Activated naive CD8-positive, alpha-beta T cell treated with anti-CD3 and anti-CD28 coated beads, Interleukin-2, amount 10 ng/mL, durations not matched to agents 7 days and 5 days (primary cell): ENCODE measurements at regions not wholly inside any gene's neighbourhood (a gene's known extent, or its start where the extent isn't known, plus 50 kb on each side); places are given as distances from the start of the nearest gene placed in this dataset.

Source experiments
- ATAC-seq: fragments of 150-1000 bp; cut with Tn5 transposase; one replicate; pipeline ENCODE4 v1.10.0; 2021; ENCODE audit warnings: low read depth, moderate library complexity
- POLR2A ChIA-PET: fragments of 350-600 bp; sonication (Branson Sonifier 250); formaldehyde crosslinking; loops from one replicate; lab custom pipeline; 2021; ENCODE audit warnings: antibody characterized with exemption; lab: Charles Lee
- DNase-seq: peaks from one replicate; pipeline ENCODE4 v3.0.0; 2021
- H3K27ac Mint-ChIP-seq: one replicate; pipeline ENCODE4 v1.8.0; 2022; ENCODE audit warnings: mild to moderate bottlenecking, mixed read lengths
- H3K27me3 Mint-ChIP-seq: one replicate; pipeline ENCODE4 v1.8.0; 2022; ENCODE audit warnings: mild to moderate bottlenecking, moderate library complexity, mixed read lengths
- H3K36me3 Mint-ChIP-seq: one replicate; pipeline ENCODE4 v1.8.0; 2021; ENCODE audit warnings: mild to moderate bottlenecking, mixed read lengths
- H3K4me1 Mint-ChIP-seq: one replicate; pipeline ENCODE4 v1.8.0; 2021; ENCODE audit warnings: mixed read lengths
- H3K4me3 Mint-ChIP-seq: one replicate; pipeline ENCODE4 v1.8.0; 2022; ENCODE audit warnings: mild to moderate bottlenecking, moderate library complexity, mixed read lengths
- H3K9me3 Mint-ChIP-seq: one replicate; pipeline ENCODE4 v1.8.0; 2021; ENCODE audit warnings: mixed read lengths

DNA sequence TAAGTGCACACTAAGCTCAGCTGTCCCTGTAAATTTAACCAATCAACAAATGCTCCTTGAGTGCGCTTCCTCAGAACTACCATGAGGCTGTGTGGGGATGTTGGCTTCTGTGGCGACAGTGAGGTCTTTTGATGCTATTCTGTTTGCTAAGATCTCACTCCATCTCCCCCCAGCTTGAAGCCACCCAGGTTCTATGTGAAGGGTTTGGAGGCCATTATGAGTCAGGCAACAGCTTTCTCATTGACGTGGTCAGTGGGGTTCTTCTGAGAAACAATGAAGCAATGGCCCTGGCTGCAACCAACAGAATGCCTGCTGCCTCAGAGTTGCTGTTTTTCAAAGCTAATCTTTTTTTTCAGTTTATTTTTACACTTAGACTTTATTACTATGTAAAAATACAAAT lies 205.5 kb downstream of the PTBP2 start:
- no peaks in the 10 kb centered on the region for H3K36me3 Mint-ChIP-seq
- peaks cover 5% of the 10 kb centered on the region for H3K4me1 Mint-ChIP-seq
- H3K4me3 Mint-ChIP-seq, result no peak overlapping the region
- H3K27me3 Mint-ChIP-seq, result peaks cover 8% of the 10 kb centered on the region
- POLR2A ChIA-PET, result no interaction called here
- DNase-seq (peak; percentile 39), ATAC-seq (peak; percentile 95)
- peaks cover 15% of the 10 kb centered on the region for H3K9me3 Mint-ChIP-seq
- no peak overlapping the region for H3K27ac Mint-ChIP-seq

GRCh38 chr1:96931136-96931535 lies 209.6 kb downstream of the PTBP2 start:
- no peak for ATAC-seq
- no peak for DNase-seq
- Mint-ChIP-seq H3K9me3 (no peaks in the 10 kb centered on the region), H3K27ac (no peak overlapping the region), H3K4me3 (no peak overlapping the region), H3K27me3 (peaks cover 12% of the 10 kb centered on the region), H3K4me1 (peaks cover 5% of the 10 kb centered on the region), H3K36me3 (no peaks in the 10 kb centered on the region)
- POLR2A ChIA-PET, result no interaction called here

DNA sequence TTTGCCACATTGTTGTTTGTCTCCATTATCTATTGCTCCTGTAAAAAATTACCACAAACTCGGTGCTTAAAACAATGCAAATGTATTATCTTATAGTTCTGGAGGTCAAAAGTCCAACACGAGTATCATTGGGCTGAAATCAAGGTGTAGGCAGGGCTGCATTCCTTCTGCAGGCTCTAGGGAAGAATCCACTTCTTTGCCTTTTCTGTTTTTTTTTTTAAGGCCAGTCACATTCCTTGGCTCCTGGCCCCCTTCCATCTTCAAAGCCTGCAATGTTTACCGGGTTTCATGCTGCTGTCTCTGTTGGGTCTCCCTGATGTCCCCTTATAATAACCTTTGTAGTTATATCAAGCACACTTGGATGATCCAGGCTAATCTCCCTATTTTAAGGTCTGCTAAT lies 212.7 kb downstream of the PTBP2 start:
- Mint-ChIP-seq H3K27ac (no peak overlapping the region), H3K4me1 (no peaks in the 10 kb centered on the region), H3K36me3 (no peaks in the 10 kb centered on the region), H3K4me3 (no peak overlapping the region), H3K27me3 (peaks cover 9% of the 10 kb centered on the region), H3K9me3 (no peaks in the 10 kb centered on the region)
- no peak for DNase-seq
- POLR2A ChIA-PET, result no interaction called here
- no peak for ATAC-seq

GRCh38 chr1:96944432-96945092 lies 223.0 kb downstream of the PTBP2 start:
- no peak for DNase-seq
- Mint-ChIP-seq H3K4me1 (no peaks in the 10 kb centered on the region), H3K9me3 (no peaks in the 10 kb centered on the region), H3K27me3 (peaks cover 7% of the 10 kb centered on the region), H3K36me3 (no peaks in the 10 kb centered on the region), H3K27ac (no peak overlapping the region), H3K4me3 (no peak overlapping the region)
- ATAC-seq, result no peak
- POLR2A ChIA-PET, result no interaction called here

DNA sequence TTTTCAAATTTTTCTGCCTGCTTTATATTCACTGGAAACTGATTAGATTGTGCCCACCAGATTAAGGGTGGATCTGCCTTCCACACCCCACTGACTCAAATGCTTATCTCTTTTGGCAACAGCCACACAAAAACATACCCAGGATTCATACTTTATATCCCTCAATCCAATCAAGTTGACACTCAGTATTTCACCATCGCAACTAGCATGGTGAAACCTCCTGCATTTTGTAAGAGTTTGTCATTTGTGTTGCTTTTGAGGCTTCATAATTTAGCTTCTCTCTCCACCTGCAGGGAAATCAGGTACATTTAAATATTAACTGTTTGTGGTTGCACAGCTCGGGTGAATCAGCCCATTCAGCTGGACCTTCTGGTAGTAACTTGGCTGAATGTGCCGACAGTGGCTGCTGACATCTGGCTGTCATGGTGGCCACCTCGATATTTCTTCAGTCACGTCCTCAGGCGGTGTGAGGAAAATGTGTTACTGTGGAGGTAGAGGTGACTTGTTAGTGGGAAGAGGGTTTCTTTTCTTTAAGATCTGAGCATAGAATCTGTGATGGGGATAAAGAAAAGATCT lies 224.0 kb downstream of the PTBP2 start:
- DNase-seq (no peak), ATAC-seq (no peak)
- no peaks in the 10 kb centered on the region for H3K9me3 Mint-ChIP-seq
- H3K36me3 Mint-ChIP-seq, result no peaks in the 10 kb centered on the region
- H3K27me3 Mint-ChIP-seq, result peaks cover 7% of the 10 kb centered on the region
- no peak overlapping the region for H3K4me3 Mint-ChIP-seq
- POLR2A ChIA-PET, result no interaction called here
- no peaks in the 10 kb centered on the region for H3K4me1 Mint-ChIP-seq
- H3K27ac Mint-ChIP-seq, result no peak overlapping the region

DNA sequence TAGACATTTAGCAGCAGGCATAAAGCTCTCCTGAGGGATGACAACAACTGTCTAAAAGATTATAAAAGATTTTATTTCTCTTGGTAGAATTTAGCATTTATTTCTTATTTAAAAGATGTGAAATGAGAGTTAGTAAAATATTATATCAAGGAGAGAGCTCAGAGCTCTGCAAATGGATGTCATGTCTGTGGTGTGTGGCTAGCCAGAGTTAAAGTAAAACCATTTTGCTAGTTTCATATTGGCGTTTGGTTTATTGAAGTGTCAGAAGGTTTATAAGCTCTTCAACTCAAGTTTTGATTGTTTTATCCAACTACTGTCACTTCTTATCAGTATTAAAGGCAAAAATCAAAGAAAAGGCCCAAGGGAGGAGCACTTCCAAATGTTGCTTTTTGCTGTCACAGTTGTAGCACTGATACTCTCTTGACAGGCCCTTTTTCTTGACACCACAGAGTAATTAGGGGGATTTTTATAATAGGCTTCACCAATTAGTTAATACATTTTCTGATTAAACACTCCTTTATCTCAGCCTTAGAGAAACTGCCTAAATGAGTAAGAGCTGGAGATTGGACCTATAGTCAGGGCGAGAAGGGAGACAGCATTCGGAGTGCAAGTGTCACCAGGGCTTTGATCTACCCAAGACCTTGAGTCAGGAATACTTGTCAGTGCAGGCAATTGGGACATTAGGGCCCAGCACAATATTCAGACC lies 233.9 kb downstream of the PTBP2 start:
- Mint-ChIP-seq H3K27ac (no peak overlapping the region), H3K4me1 (no peaks in the 10 kb centered on the region), H3K27me3 (peaks cover 7% of the 10 kb centered on the region), H3K9me3 (no peaks in the 10 kb centered on the region), H3K36me3 (no peaks in the 10 kb centered on the region), H3K4me3 (no peak overlapping the region)
- DNase-seq (no peak), ATAC-seq (no peak)
- POLR2A ChIA-PET, result no interaction called here

DNA sequence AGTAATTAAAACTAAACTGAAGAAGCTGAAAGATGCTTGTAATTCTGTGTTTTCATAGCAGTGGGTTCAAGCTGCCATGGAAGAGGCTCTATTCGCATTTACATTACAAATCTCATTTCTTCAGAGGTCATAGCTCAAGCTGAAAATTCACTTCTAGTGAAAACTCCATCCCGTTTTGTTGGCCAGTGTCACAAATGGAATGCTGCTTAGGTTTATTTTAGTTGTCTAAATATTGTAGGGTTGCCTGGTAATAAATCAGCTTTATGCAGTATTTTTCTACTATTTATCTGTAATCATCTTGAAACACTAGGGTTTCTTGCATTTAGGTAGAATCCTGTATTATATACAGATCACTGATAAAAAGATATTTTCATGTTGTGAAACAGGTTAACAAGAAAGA lies 240.6 kb downstream of the PTBP2 start:
- H3K36me3 Mint-ChIP-seq, result no peaks in the 10 kb centered on the region
- no peak overlapping the region for H3K4me3 Mint-ChIP-seq
- H3K27me3 Mint-ChIP-seq, result peaks cover 10% of the 10 kb centered on the region
- H3K9me3 Mint-ChIP-seq, result no peaks in the 10 kb centered on the region
- H3K4me1 Mint-ChIP-seq, result no peaks in the 10 kb centered on the region
- DNase-seq (no peak), ATAC-seq (no peak)
- no peak overlapping the region for H3K27ac Mint-ChIP-seq
- POLR2A ChIA-PET, result no interaction called here

DNA sequence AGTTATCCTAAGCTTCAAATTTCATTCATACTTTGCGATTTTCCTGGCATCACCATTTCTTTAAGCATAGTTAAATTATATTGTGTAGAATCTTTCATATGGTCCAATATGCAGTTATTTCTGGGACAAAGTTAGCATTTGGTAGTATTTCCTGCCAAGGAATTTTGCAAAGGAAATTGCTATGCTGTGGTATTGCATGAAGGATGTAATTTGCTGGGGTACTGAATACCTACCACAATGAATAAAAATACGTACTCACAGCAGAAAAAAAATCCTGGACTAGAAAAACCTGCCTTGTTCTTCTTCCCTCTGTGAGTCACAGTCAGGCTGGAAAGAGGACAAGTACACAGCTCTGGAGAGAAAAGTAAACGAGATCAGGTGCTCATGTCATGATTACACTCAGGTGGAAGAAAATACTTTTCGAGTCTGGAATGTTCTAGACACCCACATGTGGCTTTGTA lies 241.2 kb downstream of the PTBP2 start:
- no peak for ATAC-seq
- H3K27me3 Mint-ChIP-seq, result peaks cover 12% of the 10 kb centered on the region
- no peaks in the 10 kb centered on the region for H3K4me1 Mint-ChIP-seq
- no peaks in the 10 kb centered on the region for H3K36me3 Mint-ChIP-seq
- POLR2A ChIA-PET, result no interaction called here
- no peaks in the 10 kb centered on the region for H3K9me3 Mint-ChIP-seq
- H3K27ac Mint-ChIP-seq, result no peak overlapping the region
- no peak for DNase-seq
- no peak overlapping the region for H3K4me3 Mint-ChIP-seq

DNA sequence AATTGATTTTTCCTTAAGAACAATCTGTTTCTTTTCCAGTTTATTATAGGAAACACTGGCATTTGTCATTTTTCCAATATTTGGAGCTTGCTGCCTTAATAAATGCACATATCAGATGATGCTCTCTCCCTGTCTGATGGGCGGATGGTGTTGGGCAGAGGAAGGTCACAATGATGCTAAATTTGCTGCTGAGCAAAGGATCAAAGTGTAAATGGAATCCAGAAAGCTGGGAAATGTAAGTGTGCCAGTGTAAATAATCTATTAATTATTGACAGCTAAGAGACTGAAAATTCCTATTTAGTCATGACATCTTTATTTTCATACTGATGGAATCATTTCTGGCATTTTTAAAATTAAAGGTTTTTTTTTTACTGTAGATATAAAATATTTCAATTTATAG lies 243.2 kb downstream of the PTBP2 start:
- Mint-ChIP-seq H3K36me3 (no peaks in the 10 kb centered on the region), H3K27ac (no peak overlapping the region), H3K4me1 (no peaks in the 10 kb centered on the region), H3K27me3 (peaks cover 22% of the 10 kb centered on the region), H3K4me3 (no peak overlapping the region), H3K9me3 (no peaks in the 10 kb centered on the region)
- POLR2A ChIA-PET, result no interaction called here
- DNase-seq (no peak), ATAC-seq (no peak)

DNA sequence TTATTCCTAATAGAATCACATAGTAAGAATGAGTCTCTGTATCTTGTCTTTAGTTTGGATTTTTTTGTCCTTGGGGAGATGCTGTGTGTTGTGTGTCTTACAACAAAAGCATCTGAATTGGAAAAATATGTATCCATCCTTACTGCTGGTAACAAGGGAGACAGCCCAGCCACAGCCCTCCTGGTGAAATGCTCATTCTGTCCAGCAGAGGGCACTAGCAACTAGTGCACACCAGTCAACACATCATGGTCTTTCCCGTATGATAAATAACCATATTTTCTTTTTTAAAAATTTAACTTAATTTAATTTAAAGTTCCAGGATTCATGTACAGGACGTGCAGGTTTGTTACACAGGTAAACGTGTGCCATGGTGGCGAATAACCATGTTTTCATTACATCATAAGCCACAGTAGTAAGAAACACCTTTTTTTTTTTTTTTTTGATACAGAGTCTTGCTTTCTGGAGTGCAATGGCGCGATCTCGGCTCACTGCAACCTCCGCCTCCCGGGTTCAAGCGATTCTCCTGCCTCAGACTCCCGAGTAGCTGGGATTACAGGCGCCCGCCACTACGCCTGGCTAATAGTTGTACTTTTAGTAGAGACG lies 245.1 kb downstream of the PTBP2 start:
- POLR2A ChIA-PET, result no interaction called here
- H3K27me3 Mint-ChIP-seq, result peaks cover 29% of the 10 kb centered on the region
- no peaks in the 10 kb centered on the region for H3K9me3 Mint-ChIP-seq
- no peak overlapping the region for H3K4me3 Mint-ChIP-seq
- no peak overlapping the region for H3K27ac Mint-ChIP-seq
- ATAC-seq (no peak), DNase-seq (peak; percentile 62)
- no peaks in the 10 kb centered on the region for H3K4me1 Mint-ChIP-seq
- no peaks in the 10 kb centered on the region for H3K36me3 Mint-ChIP-seq

DNA sequence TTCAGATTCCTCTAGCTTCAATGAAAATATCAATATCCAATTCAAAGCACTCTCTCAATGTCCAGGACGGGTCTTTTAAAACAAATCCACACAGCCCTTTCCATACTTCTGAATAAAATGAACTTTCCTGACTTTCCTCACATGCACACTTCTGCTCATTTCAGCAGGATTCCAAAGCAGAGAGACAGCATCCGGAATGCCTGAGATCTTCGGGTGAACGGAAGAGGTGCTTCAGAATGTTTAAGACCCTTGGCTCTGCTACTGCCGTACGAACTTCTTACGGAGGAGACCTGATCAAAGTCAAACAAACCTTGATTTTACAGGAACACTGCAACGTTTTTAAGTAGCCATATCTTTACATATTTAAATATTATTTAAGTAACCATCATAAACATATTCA lies 245.7 kb downstream of the PTBP2 start:
- Mint-ChIP-seq H3K36me3 (no peaks in the 10 kb centered on the region), H3K4me3 (no peak overlapping the region), H3K27me3 (peaks cover 29% of the 10 kb centered on the region), H3K27ac (no peak overlapping the region), H3K4me1 (no peaks in the 10 kb centered on the region), H3K9me3 (no peaks in the 10 kb centered on the region)
- ATAC-seq (no peak), DNase-seq (no peak)
- POLR2A ChIA-PET, result no interaction called here

DNA sequence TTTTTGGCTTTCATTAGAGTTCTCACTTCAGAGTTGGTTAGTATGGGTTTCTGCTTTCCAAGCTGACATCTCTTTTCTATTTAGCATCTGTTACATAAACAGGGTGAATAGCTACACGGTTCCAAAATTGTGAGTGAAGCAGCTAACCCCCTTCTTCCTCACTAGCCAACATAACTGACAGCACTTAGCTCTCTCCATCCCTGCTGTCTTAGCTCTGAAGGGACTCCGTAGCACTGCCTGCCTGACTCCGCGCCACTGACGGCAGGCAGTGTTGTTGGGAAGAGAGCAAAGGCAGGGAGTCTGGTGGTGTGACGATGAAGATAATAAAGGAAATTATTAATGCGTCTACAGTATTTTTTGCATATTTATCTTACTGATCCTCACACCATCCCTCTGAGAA lies 247.0 kb downstream of the PTBP2 start:
- no peaks in the 10 kb centered on the region for H3K9me3 Mint-ChIP-seq
- peaks cover 29% of the 10 kb centered on the region for H3K27me3 Mint-ChIP-seq
- POLR2A ChIA-PET, result no interaction called here

GRCh38 chr1:96968983-96969382 lies 247.4 kb downstream of the PTBP2 start:
- Mint-ChIP-seq H3K27me3 (peaks cover 29% of the 10 kb centered on the region), H3K9me3 (no peaks in the 10 kb centered on the region), H3K36me3 (no peaks in the 10 kb centered on the region), H3K4me1 (no peaks in the 10 kb centered on the region), H3K4me3 (no peak overlapping the region), H3K27ac (no peak overlapping the region)
- DNase-seq (no peak), ATAC-seq (no peak)
- POLR2A ChIA-PET, result no interaction called here

More for the DNA sequence above, 247.0 kb downstream of the PTBP2 start:
- no peaks in the 10 kb centered on the region for H3K4me1 Mint-ChIP-seq
- ATAC-seq (no peak), DNase-seq (no peak)
- no peak overlapping the region for H3K27ac Mint-ChIP-seq
- H3K4me3 Mint-ChIP-seq, result no peak overlapping the region
- H3K36me3 Mint-ChIP-seq, result no peaks in the 10 kb centered on the region
